ENCODE measurements at regions not wholly inside any gene's neighbourhood (a gene's known extent, or its start where the extent isn't known, plus 50 kb on each side); places are given as distances from the start of the nearest gene placed in this dataset.

GRCh38 chr1:50289495-50289894 is 133.7 kb downstream of the DMRTA2 start:
- no peaks in the 10 kb centered on the region for H3K9me3 ChIP-seq (ENCODE audit: severe bottlenecking)
- TF ChIP-seq CTCF (IDR thresholded peaks at IDR 0.05; ENCODE audit: poor library complexity, severe bottlenecking), result no peak
- no peak overlapping the region for H3K27ac ChIP-seq (ENCODE audit: poor library complexity, severe bottlenecking)
- no peak overlapping the region for H3K4me3 ChIP-seq (ENCODE audit: severe bottlenecking)
- no peaks in the 10 kb centered on the region for H3K27me3 ChIP-seq (ENCODE audit: insufficient read depth, poor library complexity, severe bottlenecking)
- no peaks in the 10 kb centered on the region for H3K4me1 ChIP-seq (ENCODE audit: insufficient read depth, poor library complexity, severe bottlenecking)
- no peak for ATAC-seq (ENCODE audit: low read depth)
- DNase-seq (ENCODE audit: low spot score), result no peak
- H3K36me3 ChIP-seq (ENCODE audit: low read depth), result no peaks in the 10 kb centered on the region

- H3K4me3 ChIP-seq (ENCODE audit: severe bottlenecking), result no peak overlapping the region
- H3K27me3 ChIP-seq (ENCODE audit: insufficient read depth, poor library complexity, severe bottlenecking), result no peaks in the 10 kb centered on the region
- ATAC-seq (ENCODE audit: low read depth) (no peak), DNase-seq (ENCODE audit: low spot score) (no peak)
- no peaks in the 10 kb centered on the region for H3K4me1 ChIP-seq (ENCODE audit: insufficient read depth, poor library complexity, severe bottlenecking)
- H3K27ac ChIP-seq (ENCODE audit: poor library complexity, severe bottlenecking), result no peak overlapping the region
- H3K9me3 ChIP-seq (ENCODE audit: severe bottlenecking), result no peaks in the 10 kb centered on the region
- no peaks in the 10 kb centered on the region for H3K36me3 ChIP-seq (ENCODE audit: low read depth)
- no peak for TF ChIP-seq CTCF (IDR thresholded peaks at IDR 0.05; ENCODE audit: poor library complexity, severe bottlenecking)
Measured at GRCh38 chr1:50285994-50286393, 137.2 kb downstream of the DMRTA2 start.

- TF ChIP-seq CTCF (IDR thresholded peaks at IDR 0.05; ENCODE audit: poor library complexity, severe bottlenecking), result no peak
- Histone ChIP-seq H3K36me3 (ENCODE audit: low read depth) (no peaks in the 10 kb centered on the region), H3K4me3 (ENCODE audit: severe bottlenecking) (no peak overlapping the region), H3K4me1 (ENCODE audit: insufficient read depth, poor library complexity, severe bottlenecking) (no peaks in the 10 kb centered on the region), H3K27ac (ENCODE audit: poor library complexity, severe bottlenecking) (no peak overlapping the region), H3K27me3 (ENCODE audit: insufficient read depth, poor library complexity, severe bottlenecking) (no peaks in the 10 kb centered on the region), H3K9me3 (ENCODE audit: severe bottlenecking) (no peaks in the 10 kb centered on the region)
- DNase-seq (ENCODE audit: low spot score), result no peak
- peak; percentile 35; the same call in 1 of the 3 replicates for ATAC-seq (ENCODE audit: low read depth)
Measured at GRCh38 chr1:50279622-50280330, 143.5 kb downstream of the DMRTA2 start.

- no peak overlapping the region for H3K4me3 ChIP-seq (ENCODE audit: severe bottlenecking)
- ATAC-seq (ENCODE audit: low read depth) (no peak), DNase-seq (ENCODE audit: low spot score) (no peak)
- H3K9me3 ChIP-seq (ENCODE audit: severe bottlenecking), result no peaks in the 10 kb centered on the region
- TF ChIP-seq CTCF (IDR thresholded peaks at IDR 0.05; ENCODE audit: poor library complexity, severe bottlenecking), result no peak
- no peak overlapping the region for H3K27ac ChIP-seq (ENCODE audit: poor library complexity, severe bottlenecking)
- no peaks in the 10 kb centered on the region for H3K36me3 ChIP-seq (ENCODE audit: low read depth)
- no peaks in the 10 kb centered on the region for H3K4me1 ChIP-seq (ENCODE audit: insufficient read depth, poor library complexity, severe bottlenecking)
- H3K27me3 ChIP-seq (ENCODE audit: insufficient read depth, poor library complexity, severe bottlenecking), result no peaks in the 10 kb centered on the region
Measured at GRCh38 chr1:50278961-50279360, 144.3 kb downstream of the DMRTA2 start.

GRCh38 chr1:50278410-50278809 is 144.8 kb downstream of the DMRTA2 start:
- no peaks in the 10 kb centered on the region for H3K36me3 ChIP-seq (ENCODE audit: low read depth)
- H3K27me3 ChIP-seq (ENCODE audit: insufficient read depth, poor library complexity, severe bottlenecking), result no peaks in the 10 kb centered on the region
- H3K4me1 ChIP-seq (ENCODE audit: insufficient read depth, poor library complexity, severe bottlenecking), result no peaks in the 10 kb centered on the region
- TF ChIP-seq CTCF (IDR thresholded peaks at IDR 0.05; ENCODE audit: poor library complexity, severe bottlenecking), result no peak
- no peaks in the 10 kb centered on the region for H3K9me3 ChIP-seq (ENCODE audit: severe bottlenecking)
- H3K27ac ChIP-seq (ENCODE audit: poor library complexity, severe bottlenecking), result no peak overlapping the region
- ATAC-seq (ENCODE audit: low read depth), result no peak
- no peak for DNase-seq (ENCODE audit: low spot score)
- H3K4me3 ChIP-seq (ENCODE audit: severe bottlenecking), result no peak overlapping the region
